ENCODE measurements at regions not wholly inside any gene's neighbourhood (a gene's known extent, or its start where the extent isn't known, plus 50 kb on each side); places are given as distances from the start of the nearest gene placed in this dataset.

DNA sequence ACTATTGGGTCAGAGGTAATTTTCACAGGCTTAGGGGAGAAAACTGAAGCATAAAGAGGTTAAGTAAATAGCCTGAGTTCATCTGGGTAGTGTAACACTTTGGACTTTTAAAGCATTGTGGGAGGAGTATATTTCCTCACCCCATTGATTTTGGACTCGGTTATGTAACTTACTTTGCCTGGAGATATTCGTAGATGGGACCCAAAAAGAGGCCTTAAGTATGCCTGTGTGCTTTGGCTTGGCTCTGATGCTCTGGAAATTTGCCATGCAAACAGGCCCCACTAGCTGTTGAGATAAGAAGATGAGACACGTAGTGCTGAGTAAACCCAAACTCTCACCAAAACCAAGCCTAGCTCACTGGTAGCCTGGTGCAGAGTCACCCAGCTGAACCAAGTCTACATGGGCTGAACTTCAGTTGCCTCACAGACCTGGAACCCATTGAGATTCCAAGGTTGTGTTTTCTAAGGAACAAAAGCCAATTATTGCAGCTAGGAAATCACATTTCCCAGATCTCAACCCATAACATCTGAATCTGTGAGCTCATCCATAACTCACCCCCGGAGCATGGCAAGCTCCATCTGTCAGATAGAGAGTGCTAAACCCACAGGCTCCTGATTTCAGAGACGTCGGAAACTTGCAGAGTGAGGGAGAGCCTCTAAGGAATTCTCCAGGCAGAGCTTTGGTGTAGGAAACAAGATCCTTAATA is 536.0 kb upstream of the C16orf82 start:
- TF ChIP-seq CTCF (IDR thresholded peaks at IDR 0.05; ENCODE audit: insufficient read depth, low read depth, low read length, missing control alignments) = no peak
- DNase-seq (ENCODE audit: low read depth) = no peak
- no peak overlapping the region for H3K4me3 ChIP-seq (ENCODE audit: low read depth, low read length)

GRCh38 chr16:26531290-26531730 is 535.4 kb upstream of the C16orf82 start:
- DNase-seq (ENCODE audit: low read depth) = no peak
- H3K4me3 ChIP-seq (ENCODE audit: low read depth, low read length) = no peak overlapping the region
- no peak for TF ChIP-seq CTCF (IDR thresholded peaks at IDR 0.05; ENCODE audit: insufficient read depth, low read depth, low read length, missing control alignments)

DNA sequence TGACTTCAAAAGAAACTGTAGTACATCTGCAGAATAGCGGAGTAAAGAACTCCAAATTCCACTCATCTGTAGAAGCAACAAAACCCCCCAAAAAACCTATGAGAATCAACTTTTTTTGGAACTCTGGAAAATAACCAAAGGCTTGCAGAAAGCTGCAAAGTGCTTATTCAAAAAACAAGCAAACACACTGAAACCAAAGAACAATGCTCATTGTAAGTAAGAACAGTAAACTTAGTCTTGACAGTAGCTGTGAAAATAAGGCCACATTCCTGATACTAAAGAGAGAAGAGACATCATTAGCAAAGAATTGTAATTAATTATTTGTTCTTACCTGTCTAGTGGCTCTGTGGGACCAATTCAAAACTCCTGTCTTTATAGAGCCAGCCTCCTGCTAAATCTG is 534.3 kb upstream of the C16orf82 start:
- no peak for TF ChIP-seq CTCF (IDR thresholded peaks at IDR 0.05; ENCODE audit: insufficient read depth, low read depth, low read length, missing control alignments)
- no peak for DNase-seq (ENCODE audit: low read depth)
- H3K4me3 ChIP-seq (ENCODE audit: low read depth, low read length) = no peak overlapping the region

DNA sequence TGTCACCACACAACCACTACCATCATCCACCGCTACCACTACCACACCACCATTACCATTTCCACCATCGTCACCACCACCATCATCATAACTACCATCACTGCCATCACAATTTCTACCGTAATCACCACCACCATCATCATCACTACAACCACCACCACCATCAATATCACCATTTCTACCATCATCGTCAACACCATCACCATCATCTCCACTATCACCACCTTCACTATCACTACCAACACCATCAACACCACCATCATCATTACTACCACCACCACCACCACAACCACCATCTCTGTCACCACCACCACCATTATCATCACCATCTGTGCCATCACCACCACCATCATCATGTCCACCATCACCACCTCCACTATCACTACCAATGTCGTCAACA is 524.5 kb upstream of the C16orf82 start:
- no peak for TF ChIP-seq CTCF (IDR thresholded peaks at IDR 0.05; ENCODE audit: insufficient read depth, low read depth, low read length, missing control alignments)
- no peak overlapping the region for H3K4me3 ChIP-seq (ENCODE audit: low read depth, low read length)
- no peak for DNase-seq (ENCODE audit: low read depth)

- no peak overlapping the region for H3K4me3 ChIP-seq (ENCODE audit: low read depth, low read length)
- no peak for DNase-seq (ENCODE audit: low read depth)
- TF ChIP-seq CTCF (IDR thresholded peaks at IDR 0.05; ENCODE audit: insufficient read depth, low read depth, low read length, missing control alignments) = no peak
Observed at GRCh38 chr16:26546573-26546972, 520.2 kb upstream of the C16orf82 start.

- no peak for DNase-seq (ENCODE audit: low read depth)
- no peak overlapping the region for H3K4me3 ChIP-seq (ENCODE audit: low read depth, low read length)
- no peak for TF ChIP-seq CTCF (IDR thresholded peaks at IDR 0.05; ENCODE audit: insufficient read depth, low read depth, low read length, missing control alignments)
Observed at GRCh38 chr16:26547681-26548080, 519.0 kb upstream of the C16orf82 start.

GRCh38 chr16:26550111-26550610 is 516.6 kb upstream of the C16orf82 start:
- no peak for DNase-seq (ENCODE audit: low read depth)
- no peak for TF ChIP-seq CTCF (IDR thresholded peaks at IDR 0.05; ENCODE audit: insufficient read depth, low read depth, low read length, missing control alignments)
- no peak overlapping the region for H3K4me3 ChIP-seq (ENCODE audit: low read depth, low read length)
